CD14-positive monocyte (primary cell): ENCODE measurements at regions not wholly inside any gene's neighbourhood (a gene's known extent, or its start where the extent isn't known, plus 50 kb on each side); places are given as distances from the start of the nearest gene placed in this dataset.

ENCODE experiments used
- DNase-seq, 3 donors: peaks; one replicate each; pipeline ENCODE4 v3.0.0-alpha.2; 2011 to 2022
- H2AFZ ChIP-seq: 2 replicates; pipeline ENCODE4 v1.6.0; 2012; ENCODE audit warnings: mild to moderate bottlenecking, low read depth, low read length, inconsistent platforms; ENCODE audit not compliant: insufficient read depth, poor library complexity, severe bottlenecking
- H3K27ac ChIP-seq, 2 donors: 1 replicate in 1 of 2; 2 replicates in 1 of 2; pipeline ENCODE4 v1.5.1; 2012 to 2013; ENCODE audit warnings: low read length in 2 of 2, control low read depth in 1 of 2, inconsistent platforms in 1 of 2, low read depth in 1 of 2, mild to moderate bottlenecking in 1 of 2
- H3K27me3 ChIP-seq, 2 donors: one replicate each; pipeline versions ENCODE4 v1.6.0 to v1.6.1; 2011 to 2013; ENCODE audit warnings: low read length in 2 of 2; ENCODE audit not compliant: control insufficient read depth in 2 of 2, insufficient read depth in 2 of 2
- H3K36me3 ChIP-seq, 2 donors: replicated peaks in 1 of 2; 1 replicate in 1 of 2; 2 replicates in 1 of 2; pipeline versions ENCODE4 v1.5.1 to v1.6.1; 2012 to 2013; ENCODE audit warnings: low read length in 2 of 2, control low read depth in 1 of 2, inconsistent platforms in 1 of 2, mild to moderate bottlenecking in 1 of 2; ENCODE audit not compliant: insufficient read depth in 2 of 2, control insufficient read depth in 1 of 2
- H3K4me1 ChIP-seq, 2 donors: 1 replicate in 1 of 2; 2 replicates in 1 of 2; pipeline versions ENCODE4 v1.5.1 to v1.6.1; 2012 to 2013; ENCODE audit warnings: low read length in 2 of 2, control low read depth in 1 of 2, inconsistent platforms in 1 of 2, mild to moderate bottlenecking in 1 of 2, moderate library complexity in 1 of 2; ENCODE audit not compliant: insufficient read depth in 2 of 2, control insufficient read depth in 1 of 2
- H3K4me2 ChIP-seq: replicated peaks from 2 replicates; pipeline ENCODE3; 2012; ENCODE audit warnings: low read length, moderate library complexity, mild to moderate bottlenecking; ENCODE audit not compliant: poor library complexity, severe bottlenecking; ENCODE audit errors: extremely low read depth
- H3K4me3 ChIP-seq, 3 experiments: fragments of 200-600 bp in 1 of 3; sonication (generic) in 1 of 3; replicated peaks in 1 of 3; 1 replicate in 2 of 3; 2 replicates in 1 of 3; pipeline ENCODE4 v1.5.1; 2011 to 2013; ENCODE audit warnings: low read length in 3 of 3, mild to moderate bottlenecking in 3 of 3, control low read depth in 2 of 3, low read depth in 2 of 3, inconsistent platforms in 1 of 3, moderate library complexity in 1 of 3
- H3K79me2 ChIP-seq: 2 replicates; pipeline ENCODE4 v1.6.0; 2012; ENCODE audit warnings: mild to moderate bottlenecking, control low read depth, inconsistent platforms, low read length, moderate library complexity; ENCODE audit not compliant: insufficient read depth
- H3K9ac ChIP-seq: 2 replicates; pipeline ENCODE4 v1.6.0; 2017; ENCODE audit warnings: low read length, mild to moderate bottlenecking; ENCODE audit not compliant: insufficient read depth, poor library complexity, severe bottlenecking
- H3K9me3 ChIP-seq, 2 donors: replicated peaks in 1 of 2; 1 replicate in 1 of 2; 2 replicates in 1 of 2; pipeline versions ENCODE4 v1.5.1 to v1.6.1; 2012 to 2013; ENCODE audit warnings: low read length in 2 of 2, control low read depth in 1 of 2; ENCODE audit not compliant: control insufficient read depth in 1 of 2, insufficient read depth in 1 of 2
- H4K20me1 ChIP-seq: 2 replicates; pipeline ENCODE4 v1.6.0; 2012; ENCODE audit warnings: mild to moderate bottlenecking, low read length, control low read depth, moderate library complexity; ENCODE audit not compliant: insufficient read depth
- H3K27ac Mint-ChIP-seq, 7 donors: one replicate each; pipeline ENCODE4 v1.8.0; 2020; ENCODE audit warnings: mild to moderate bottlenecking in 7 of 7, mixed read lengths in 7 of 7, moderate library complexity in 6 of 7, inconsistent platforms in 2 of 7
- H3K27me3 Mint-ChIP-seq, 3 donors: one replicate each; pipeline ENCODE4 v1.8.0; 2021 to 2022; ENCODE audit warnings: low read depth in 3 of 3, mild to moderate bottlenecking in 3 of 3, mixed read lengths in 3 of 3, moderate library complexity in 3 of 3, inconsistent platforms in 1 of 3
- H3K36me3 Mint-ChIP-seq, 2 donors: one replicate each; pipeline ENCODE4 v1.8.0; 2020; ENCODE audit warnings: mixed read lengths in 2 of 2, inconsistent platforms in 1 of 2, mild to moderate bottlenecking in 1 of 2
- H3K4me1 Mint-ChIP-seq: one replicate; pipeline ENCODE4 v1.8.0; 2020; ENCODE audit warnings: mild to moderate bottlenecking, mixed read lengths
- H3K4me3 Mint-ChIP-seq, 2 donors: one replicate each; pipeline ENCODE4 v1.8.0; 2020; ENCODE audit warnings: mild to moderate bottlenecking in 2 of 2, mixed read lengths in 2 of 2, moderate library complexity in 1 of 2
- H3K9me3 Mint-ChIP-seq, 7 donors: one replicate each; pipeline ENCODE4 v1.8.0; 2020 to 2022; ENCODE audit warnings: mixed read lengths in 7 of 7, mild to moderate bottlenecking in 6 of 7, moderate library complexity in 6 of 7, inconsistent platforms in 2 of 7
- WGBS: methylation state at CpG from one replicate; pipeline ENCODE4 v1.1.5; 2013; ENCODE audit warnings: missing lambda C conversion rate; ENCODE audit not compliant: insufficient coverage; 5-methylcytosine and 5-hydroxymethylcytosine counted together
- intact Hi-C, 2 donors: fragments of 100-400 bp; cut with micrococcal nuclease; formaldehyde crosslinking; loops; one replicate each; pipeline versions ENCODE4 v1.15.0 to v1.15.1; 2023
- TF ChIP-seq, protein P1 (sequence below): fragments of 200-600 bp; IDR thresholded peaks from one replicate; pipeline ENCODE4 v1.8.0; 2022; ENCODE audit warnings: antibody characterized with exemption, mild to moderate bottlenecking

DNA sequence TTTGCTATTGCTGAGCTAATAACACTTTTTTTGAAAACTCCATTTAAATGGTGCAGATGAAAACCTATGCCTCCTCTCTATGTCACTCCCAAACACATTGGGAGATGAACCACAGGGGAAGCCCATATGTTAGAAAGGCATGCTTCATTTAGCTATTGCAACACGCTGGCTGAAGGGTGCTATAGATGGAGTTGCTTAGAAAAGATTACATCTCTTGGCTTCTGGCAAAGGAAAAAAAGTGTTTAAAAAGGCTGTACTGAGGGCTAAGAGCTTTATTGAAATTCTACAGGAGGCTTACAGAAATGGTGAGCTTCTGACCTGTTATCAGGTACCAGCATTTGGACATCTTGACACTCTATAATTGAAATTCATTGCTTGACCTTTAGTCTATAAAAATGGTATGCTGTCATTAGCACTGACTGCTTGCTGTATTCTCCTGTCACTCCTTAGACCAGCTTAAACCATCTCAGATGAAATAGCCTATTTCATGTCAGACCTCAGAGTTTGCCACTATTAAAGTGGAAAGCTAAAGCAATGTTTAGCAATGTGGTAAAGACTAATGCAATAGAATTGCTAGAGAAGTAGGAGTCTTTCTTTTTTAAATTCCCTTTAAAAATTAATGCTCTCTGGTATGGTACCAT is 503.9 kb downstream of the CDH11 start:
- Mint-ChIP-seq H3K27ac (no peak overlapping the region), H3K4me3 (no peak overlapping the region), H3K4me1 (no peaks in the 10 kb centered on the region), H3K27me3 (peaks cover 0 to 1% (median 0%) of the 10 kb centered on the region in 3 donors), H3K36me3 (no peaks in the 10 kb centered on the region), H3K9me3 (peaks cover 0 to 13% (median 9%) of the 10 kb centered on the region in 7 donors)
- intact Hi-C loops: no loop called here
- DNase-seq: no peak
- H2AFZ ChIP-seq: no peak overlapping the region
- no peaks in the 10 kb centered on the region for H3K4me1 ChIP-seq
- no peaks in the 10 kb centered on the region for H3K36me3 ChIP-seq
- peaks cover 11 to 16% of the 10 kb centered on the region in 2 donors for H3K9me3 ChIP-seq
- H3K79me2 ChIP-seq: no peaks in the 10 kb centered on the region
- no peak overlapping the region for H3K4me2 ChIP-seq
- H3K9ac ChIP-seq: no peak overlapping the region
- no peak overlapping the region for H3K4me3 ChIP-seq
- TF ChIP-seq, protein P1, sequence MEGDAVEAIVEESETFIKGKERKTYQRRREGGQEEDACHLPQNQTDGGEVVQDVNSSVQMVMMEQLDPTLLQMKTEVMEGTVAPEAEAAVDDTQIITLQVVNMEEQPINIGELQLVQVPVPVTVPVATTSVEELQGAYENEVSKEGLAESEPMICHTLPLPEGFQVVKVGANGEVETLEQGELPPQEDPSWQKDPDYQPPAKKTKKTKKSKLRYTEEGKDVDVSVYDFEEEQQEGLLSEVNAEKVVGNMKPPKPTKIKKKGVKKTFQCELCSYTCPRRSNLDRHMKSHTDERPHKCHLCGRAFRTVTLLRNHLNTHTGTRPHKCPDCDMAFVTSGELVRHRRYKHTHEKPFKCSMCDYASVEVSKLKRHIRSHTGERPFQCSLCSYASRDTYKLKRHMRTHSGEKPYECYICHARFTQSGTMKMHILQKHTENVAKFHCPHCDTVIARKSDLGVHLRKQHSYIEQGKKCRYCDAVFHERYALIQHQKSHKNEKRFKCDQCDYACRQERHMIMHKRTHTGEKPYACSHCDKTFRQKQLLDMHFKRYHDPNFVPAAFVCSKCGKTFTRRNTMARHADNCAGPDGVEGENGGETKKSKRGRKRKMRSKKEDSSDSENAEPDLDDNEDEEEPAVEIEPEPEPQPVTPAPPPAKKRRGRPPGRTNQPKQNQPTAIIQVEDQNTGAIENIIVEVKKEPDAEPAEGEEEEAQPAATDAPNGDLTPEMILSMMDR: no peak
- H4K20me1 ChIP-seq: no peaks in the 10 kb centered on the region
- no peaks in the 10 kb centered on the region for H3K27me3 ChIP-seq
- no peak overlapping the region for H3K27ac ChIP-seq
- WGBS: 83% methylated on average over 1 of the region's 1 CpG

- Mint-ChIP-seq H3K9me3 (peaks cover 0 to 13% (median 6%) of the 10 kb centered on the region in 7 donors), H3K36me3 (no peaks in the 10 kb centered on the region), H3K27me3 (peaks cover 0 to 1% (median 0%) of the 10 kb centered on the region in 3 donors), H3K4me1 (no peaks in the 10 kb centered on the region), H3K27ac (no peak overlapping the region), H3K4me3 (no peak overlapping the region)
- no peak for DNase-seq
- intact Hi-C loops: no loop called here
- no peaks in the 10 kb centered on the region for H3K36me3 ChIP-seq
- no peak overlapping the region for H2AFZ ChIP-seq
- no peak overlapping the region for H3K27ac ChIP-seq
- no peak overlapping the region for H3K4me2 ChIP-seq
- 55% methylated on average over 3 of the region's 6 CpGs for WGBS
- no peaks in the 10 kb centered on the region for H3K27me3 ChIP-seq
- TF ChIP-seq, protein P1: no peak
- no peaks in the 10 kb centered on the region for H3K4me1 ChIP-seq
- no peaks in the 10 kb centered on the region for H3K79me2 ChIP-seq
- no peak overlapping the region for H3K9ac ChIP-seq
- H4K20me1 ChIP-seq: no peaks in the 10 kb centered on the region
- H3K4me3 ChIP-seq: no peak overlapping the region
- peaks cover 11 to 16% of the 10 kb centered on the region in 2 donors for H3K9me3 ChIP-seq
These were observed 506.1 kb downstream of the CDH11 start for GRCh38 chr16:64615630-64616280.
